HL-60 (cell line): ENCODE measurements at regions not wholly inside any gene's neighbourhood (a gene's known extent, or its start where the extent isn't known, plus 50 kb on each side); places are given as distances from the start of the nearest gene placed in this dataset.

Experiments
- GABPA ChIP-seq: IDR thresholded peaks from 2 replicates; pipeline ENCODE4 v1.6.1; 2012; ENCODE audit warnings: low read depth
- POLR2AphosphoS5 ChIP-seq: IDR thresholded peaks from 2 replicates; pipeline ENCODE4 v1.6.1; 2012; ENCODE audit warnings: low read depth
- SPI1 ChIP-seq: IDR thresholded peaks from 2 replicates; pipeline ENCODE4 v1.6.1; 2012; ENCODE audit warnings: low read depth, mild to moderate bottlenecking, borderline replicate concordance
- TF ChIP-seq, protein P1 (sequence below): IDR thresholded peaks from one replicate; pipeline ENCODE4 v1.5.1; 2011; ENCODE audit warnings: low read length, control low read depth, inconsistent platforms; ENCODE audit not compliant: insufficient read depth
- TF ChIP-seq, protein P2 (sequence below): IDR thresholded peaks from 2 replicates; pipeline ENCODE4 v1.6.1; 2012; ENCODE audit warnings: low read depth; ENCODE audit not compliant: insufficient replicate concordance

GRCh38 chr10:125419146-125419545 is 258.8 kb upstream of the CTBP2 start:
- TF ChIP-seq POLR2AphosphoS5 (no peak), GABPA (no peak), SPI1 (no peak)
- TF ChIP-seq, protein P1, sequence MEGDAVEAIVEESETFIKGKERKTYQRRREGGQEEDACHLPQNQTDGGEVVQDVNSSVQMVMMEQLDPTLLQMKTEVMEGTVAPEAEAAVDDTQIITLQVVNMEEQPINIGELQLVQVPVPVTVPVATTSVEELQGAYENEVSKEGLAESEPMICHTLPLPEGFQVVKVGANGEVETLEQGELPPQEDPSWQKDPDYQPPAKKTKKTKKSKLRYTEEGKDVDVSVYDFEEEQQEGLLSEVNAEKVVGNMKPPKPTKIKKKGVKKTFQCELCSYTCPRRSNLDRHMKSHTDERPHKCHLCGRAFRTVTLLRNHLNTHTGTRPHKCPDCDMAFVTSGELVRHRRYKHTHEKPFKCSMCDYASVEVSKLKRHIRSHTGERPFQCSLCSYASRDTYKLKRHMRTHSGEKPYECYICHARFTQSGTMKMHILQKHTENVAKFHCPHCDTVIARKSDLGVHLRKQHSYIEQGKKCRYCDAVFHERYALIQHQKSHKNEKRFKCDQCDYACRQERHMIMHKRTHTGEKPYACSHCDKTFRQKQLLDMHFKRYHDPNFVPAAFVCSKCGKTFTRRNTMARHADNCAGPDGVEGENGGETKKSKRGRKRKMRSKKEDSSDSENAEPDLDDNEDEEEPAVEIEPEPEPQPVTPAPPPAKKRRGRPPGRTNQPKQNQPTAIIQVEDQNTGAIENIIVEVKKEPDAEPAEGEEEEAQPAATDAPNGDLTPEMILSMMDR = no peak
- TF ChIP-seq, protein P2, sequence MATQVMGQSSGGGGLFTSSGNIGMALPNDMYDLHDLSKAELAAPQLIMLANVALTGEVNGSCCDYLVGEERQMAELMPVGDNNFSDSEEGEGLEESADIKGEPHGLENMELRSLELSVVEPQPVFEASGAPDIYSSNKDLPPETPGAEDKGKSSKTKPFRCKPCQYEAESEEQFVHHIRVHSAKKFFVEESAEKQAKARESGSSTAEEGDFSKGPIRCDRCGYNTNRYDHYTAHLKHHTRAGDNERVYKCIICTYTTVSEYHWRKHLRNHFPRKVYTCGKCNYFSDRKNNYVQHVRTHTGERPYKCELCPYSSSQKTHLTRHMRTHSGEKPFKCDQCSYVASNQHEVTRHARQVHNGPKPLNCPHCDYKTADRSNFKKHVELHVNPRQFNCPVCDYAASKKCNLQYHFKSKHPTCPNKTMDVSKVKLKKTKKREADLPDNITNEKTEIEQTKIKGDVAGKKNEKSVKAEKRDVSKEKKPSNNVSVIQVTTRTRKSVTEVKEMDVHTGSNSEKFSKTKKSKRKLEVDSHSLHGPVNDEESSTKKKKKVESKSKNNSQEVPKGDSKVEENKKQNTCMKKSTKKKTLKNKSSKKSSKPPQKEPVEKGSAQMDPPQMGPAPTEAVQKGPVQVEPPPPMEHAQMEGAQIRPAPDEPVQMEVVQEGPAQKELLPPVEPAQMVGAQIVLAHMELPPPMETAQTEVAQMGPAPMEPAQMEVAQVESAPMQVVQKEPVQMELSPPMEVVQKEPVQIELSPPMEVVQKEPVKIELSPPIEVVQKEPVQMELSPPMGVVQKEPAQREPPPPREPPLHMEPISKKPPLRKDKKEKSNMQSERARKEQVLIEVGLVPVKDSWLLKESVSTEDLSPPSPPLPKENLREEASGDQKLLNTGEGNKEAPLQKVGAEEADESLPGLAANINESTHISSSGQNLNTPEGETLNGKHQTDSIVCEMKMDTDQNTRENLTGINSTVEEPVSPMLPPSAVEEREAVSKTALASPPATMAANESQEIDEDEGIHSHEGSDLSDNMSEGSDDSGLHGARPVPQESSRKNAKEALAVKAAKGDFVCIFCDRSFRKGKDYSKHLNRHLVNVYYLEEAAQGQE = no peak
